Endothelial cell (in vitro differentiated cells): ENCODE measurements at regions not wholly inside any gene's neighbourhood (a gene's known extent, or its start where the extent isn't known, plus 50 kb on each side); places are given as distances from the start of the nearest gene placed in this dataset.

Experiments used
- DNase-seq: peaks from one replicate; pipeline ENCODE4 v3.0.0; 2021; ENCODE audit warnings: low spot score
- H3K27ac Mint-ChIP-seq: one replicate; pipeline ENCODE4 v1.8.0; 2021; ENCODE audit warnings: mixed read lengths, inconsistent platforms; ENCODE audit not compliant: unreplicated experiment
- H3K27me3 Mint-ChIP-seq: one replicate; pipeline ENCODE4 v1.8.0; 2021; ENCODE audit warnings: mild to moderate bottlenecking, moderate library complexity, mixed read lengths, inconsistent platforms; ENCODE audit not compliant: unreplicated experiment
- H3K36me3 Mint-ChIP-seq: one replicate; pipeline ENCODE4 v1.8.0; 2021; ENCODE audit warnings: mild to moderate bottlenecking, low read depth, mixed read lengths, inconsistent platforms; ENCODE audit not compliant: unreplicated experiment
- H3K4me1 Mint-ChIP-seq: one replicate; pipeline ENCODE4 v1.8.0; 2021; ENCODE audit warnings: mild to moderate bottlenecking, mixed read lengths, inconsistent platforms; ENCODE audit not compliant: unreplicated experiment
- H3K4me3 Mint-ChIP-seq: one replicate; pipeline ENCODE4 v1.8.0; 2021; ENCODE audit warnings: mild to moderate bottlenecking, mixed read lengths, inconsistent platforms; ENCODE audit not compliant: unreplicated experiment
- H3K9me3 Mint-ChIP-seq: one replicate; pipeline ENCODE4 v1.8.0; 2021; ENCODE audit warnings: mixed read lengths, inconsistent platforms; ENCODE audit not compliant: unreplicated experiment
- CTCF ChIP-seq: fragments of 200-600 bp; sonication (generic); IDR thresholded peaks from one replicate; pipeline ENCODE4 v1.5.0; 2021; ENCODE audit warnings: antibody characterized with exemption; ENCODE audit not compliant: unreplicated experiment

GRCh38 chr6:78611886-78612480, 255.4 kb upstream of the IRAK1BP1 start:
- H3K4me3 Mint-ChIP-seq, result no peak overlapping the region
- TF ChIP-seq CTCF, result peak; percentile 89
- H3K36me3 Mint-ChIP-seq, result no peaks in the 10 kb centered on the region
- H3K4me1 Mint-ChIP-seq, result no peaks in the 10 kb centered on the region
- H3K27me3 Mint-ChIP-seq, result no peaks in the 10 kb centered on the region
- no peaks in the 10 kb centered on the region for H3K9me3 Mint-ChIP-seq
- H3K27ac Mint-ChIP-seq, result no peak overlapping the region
- no peak for DNase-seq

GRCh38 chr6:78614961-78615360, 252.4 kb upstream of the IRAK1BP1 start:
- no peaks in the 10 kb centered on the region for H3K9me3 Mint-ChIP-seq
- no peak for DNase-seq
- no peaks in the 10 kb centered on the region for H3K4me1 Mint-ChIP-seq
- no peak overlapping the region for H3K27ac Mint-ChIP-seq
- H3K4me3 Mint-ChIP-seq, result no peak overlapping the region
- TF ChIP-seq CTCF, result no peak
- no peaks in the 10 kb centered on the region for H3K27me3 Mint-ChIP-seq
- H3K36me3 Mint-ChIP-seq, result no peaks in the 10 kb centered on the region

GRCh38 chr6:78615430-78615904, 251.9 kb upstream of the IRAK1BP1 start:
- Mint-ChIP-seq H3K27me3 (no peaks in the 10 kb centered on the region), H3K27ac (no peak overlapping the region), H3K4me1 (no peaks in the 10 kb centered on the region), H3K4me3 (no peak overlapping the region), H3K9me3 (no peaks in the 10 kb centered on the region), H3K36me3 (no peaks in the 10 kb centered on the region)
- no peak for TF ChIP-seq CTCF
- no peak for DNase-seq

- Mint-ChIP-seq H3K27ac (no peak overlapping the region), H3K36me3 (no peaks in the 10 kb centered on the region), H3K4me1 (no peaks in the 10 kb centered on the region), H3K9me3 (no peaks in the 10 kb centered on the region), H3K4me3 (no peak overlapping the region), H3K27me3 (no peaks in the 10 kb centered on the region)
- DNase-seq, result no peak
- TF ChIP-seq CTCF, result no peak
Measured at GRCh38 chr6:78618970-78619369, 248.4 kb upstream of the IRAK1BP1 start.

GRCh38 chr6:78623554-78623953, 243.8 kb upstream of the IRAK1BP1 start:
- no peak for TF ChIP-seq CTCF
- Mint-ChIP-seq H3K36me3 (no peaks in the 10 kb centered on the region), H3K9me3 (no peaks in the 10 kb centered on the region), H3K27ac (no peak overlapping the region), H3K4me1 (no peaks in the 10 kb centered on the region), H3K27me3 (no peaks in the 10 kb centered on the region), H3K4me3 (no peak overlapping the region)
- no peak for DNase-seq
